ENCODE measurements at regions not wholly inside any gene's neighbourhood (a gene's known extent, or its start where the extent isn't known, plus 50 kb on each side); places are given as distances from the start of the nearest gene placed in this dataset.

DNA sequence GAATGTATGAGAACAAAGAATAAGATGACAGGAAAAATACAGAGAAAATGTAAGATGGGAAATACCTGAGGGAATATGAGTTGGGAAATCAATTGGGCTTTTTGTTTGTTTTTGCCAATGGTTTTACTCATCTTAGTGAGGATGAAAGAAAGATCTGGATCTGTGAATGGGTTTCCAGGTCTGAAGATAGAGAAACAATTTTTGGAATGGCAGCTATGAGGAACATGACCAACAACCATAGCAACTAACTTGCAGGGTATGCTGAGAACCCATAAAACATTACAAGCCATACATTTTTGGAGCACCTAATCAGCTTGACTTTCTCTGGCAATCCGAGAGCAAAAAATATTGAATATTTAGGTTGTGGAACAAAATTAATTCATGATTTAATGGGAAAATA lies 290.0 kb downstream of the KCTD12 start:
- intact Hi-C loops (cut with micrococcal nuclease): no loop called here

DNA sequence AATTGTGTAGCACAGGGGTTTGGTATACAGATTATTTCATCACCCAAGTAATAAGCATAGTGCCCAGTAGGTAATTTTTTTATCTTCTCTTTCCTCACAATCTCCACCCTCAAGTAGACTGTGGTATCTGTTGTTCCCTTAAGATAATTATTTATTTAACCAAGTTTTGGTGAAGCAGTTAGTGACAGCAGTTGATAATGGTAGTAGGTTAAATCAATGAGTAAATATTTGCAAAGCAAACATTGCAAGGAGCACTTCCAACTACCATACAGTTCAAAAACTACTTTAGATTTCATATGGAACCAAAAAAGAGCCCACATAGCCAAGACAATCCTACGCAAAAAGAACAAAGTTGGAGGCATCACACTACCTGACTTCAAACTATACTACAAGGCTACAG lies 291.8 kb downstream of the KCTD12 start:
- no peaks in the 10 kb centered on the region for H3K4me1 ChIP-seq (ENCODE audit: control insufficient read depth, extremely low read depth, insufficient read depth, low read length)
- no peaks in the 10 kb centered on the region for H3K9me3 ChIP-seq (replicated peaks; ENCODE audit: control insufficient read depth, insufficient read depth, low read length)
- no peaks in the 10 kb centered on the region for H3K9me1 ChIP-seq (replicated peaks; ENCODE audit: control insufficient read depth, extremely low read depth, insufficient read depth, low read length)
- no peak overlapping the region for H3K27ac ChIP-seq (ENCODE audit: insufficient read depth, low read depth, low read length)
- dilution Hi-C loops (cut with MboI; ENCODE audit: extremely low pct_ligation_motif_present, low sequenced_read_pairs) (no loop called here), intact Hi-C loops (cut with micrococcal nuclease) (no loop called here)
- ChIA-PET CTCF (no interaction called here), POLR2A (no interaction called here)
- TF ChIP-seq JUN (IDR thresholded peaks at IDR 0.05; ENCODE audit: borderline replicate concordance, insufficient read depth, insufficient read length, low read depth) (no peak), EZH2 (IDR thresholded peaks at IDR 0.05; ENCODE audit: borderline replicate concordance, low read depth, low read length, severe bottlenecking) (no peak), POLR2A (IDR thresholded peaks at IDR 0.05; ENCODE audit: low read depth, low read length) (no peak), GATA2 (IDR thresholded peaks at IDR 0.05; ENCODE audit: insufficient read depth, insufficient read length, low read depth, low read length) (no peak), FOS (IDR thresholded peaks at IDR 0.05; ENCODE audit: borderline replicate concordance, insufficient read depth, low read length) (no peak), MYC (IDR thresholded peaks at IDR 0.05; ENCODE audit: low read depth, low read length) (no peak), POLR2AphosphoS5 (IDR thresholded peaks at IDR 0.05; ENCODE audit: insufficient read depth, low read depth, low read length) (no peak)
- TF ChIP-seq, protein P1, sequence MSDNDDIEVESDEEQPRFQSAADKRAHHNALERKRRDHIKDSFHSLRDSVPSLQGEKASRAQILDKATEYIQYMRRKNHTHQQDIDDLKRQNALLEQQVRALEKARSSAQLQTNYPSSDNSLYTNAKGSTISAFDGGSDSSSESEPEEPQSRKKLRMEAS (IDR thresholded peaks at IDR 0.05; ENCODE audit: insufficient read depth, insufficient read length): no peak
- TF ChIP-seq, protein P2, sequence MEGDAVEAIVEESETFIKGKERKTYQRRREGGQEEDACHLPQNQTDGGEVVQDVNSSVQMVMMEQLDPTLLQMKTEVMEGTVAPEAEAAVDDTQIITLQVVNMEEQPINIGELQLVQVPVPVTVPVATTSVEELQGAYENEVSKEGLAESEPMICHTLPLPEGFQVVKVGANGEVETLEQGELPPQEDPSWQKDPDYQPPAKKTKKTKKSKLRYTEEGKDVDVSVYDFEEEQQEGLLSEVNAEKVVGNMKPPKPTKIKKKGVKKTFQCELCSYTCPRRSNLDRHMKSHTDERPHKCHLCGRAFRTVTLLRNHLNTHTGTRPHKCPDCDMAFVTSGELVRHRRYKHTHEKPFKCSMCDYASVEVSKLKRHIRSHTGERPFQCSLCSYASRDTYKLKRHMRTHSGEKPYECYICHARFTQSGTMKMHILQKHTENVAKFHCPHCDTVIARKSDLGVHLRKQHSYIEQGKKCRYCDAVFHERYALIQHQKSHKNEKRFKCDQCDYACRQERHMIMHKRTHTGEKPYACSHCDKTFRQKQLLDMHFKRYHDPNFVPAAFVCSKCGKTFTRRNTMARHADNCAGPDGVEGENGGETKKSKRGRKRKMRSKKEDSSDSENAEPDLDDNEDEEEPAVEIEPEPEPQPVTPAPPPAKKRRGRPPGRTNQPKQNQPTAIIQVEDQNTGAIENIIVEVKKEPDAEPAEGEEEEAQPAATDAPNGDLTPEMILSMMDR (IDR thresholded peaks at IDR 0.05; ENCODE audit: extremely low read depth in 1 of 2, insufficient read depth in 1 of 2, low read depth in 1 of 2, low read length in 2 of 2): no peak
- H3K9ac ChIP-seq (replicated peaks; ENCODE audit: extremely low read depth, insufficient read depth, low read length): no peak overlapping the region
- BruUV-seq (replicated peaks): no TSS peak
- H2AFZ ChIP-seq (ENCODE audit: low read depth, low read length): no peak overlapping the region
- no peaks in the 10 kb centered on the region for H3K36me3 ChIP-seq (ENCODE audit: control insufficient read depth in 2 of 2, extremely low read depth in 1 of 2, insufficient read depth in 2 of 2, low read length in 2 of 2)
- H3K4me2 ChIP-seq (ENCODE audit: insufficient read depth, low read length): no peak overlapping the region
- H3K79me2 ChIP-seq (ENCODE audit: control insufficient read depth, insufficient read depth, low read length): no peaks in the 10 kb centered on the region
- FAIRE-seq: no peak
- H3K27me3 ChIP-seq (ENCODE audit: control insufficient read depth in 2 of 2, insufficient read depth in 2 of 2, low read length in 2 of 2): no peaks in the 10 kb centered on the region
- no peaks in the 10 kb centered on the region for H4K20me1 ChIP-seq (replicated peaks; ENCODE audit: control insufficient read depth, extremely low read depth, insufficient read depth, low read length)
- H3K4me3 ChIP-seq (replicated peaks in 1 of 3; ENCODE audit: insufficient read depth in 1 of 3, low read depth in 1 of 3, low read length in 3 of 3): no peak overlapping the region
- DNase-seq (ENCODE audit: low read depth, low spot score): no peak

More for the DNA sequence above, 290.0 kb downstream of the KCTD12 start:
- no peaks in the 10 kb centered on the region for H3K36me3 ChIP-seq (ENCODE audit: control insufficient read depth in 2 of 2, extremely low read depth in 1 of 2, insufficient read depth in 2 of 2, low read length in 2 of 2)
- no peaks in the 10 kb centered on the region for H3K9me1 ChIP-seq (replicated peaks; ENCODE audit: control insufficient read depth, extremely low read depth, insufficient read depth, low read length)
- no peak overlapping the region for H3K27ac ChIP-seq (ENCODE audit: insufficient read depth, low read depth, low read length)
- no peaks in the 10 kb centered on the region for H4K20me1 ChIP-seq (replicated peaks; ENCODE audit: control insufficient read depth, extremely low read depth, insufficient read depth, low read length)
- no peaks in the 10 kb centered on the region for H3K79me2 ChIP-seq (ENCODE audit: control insufficient read depth, insufficient read depth, low read length)
- ChIA-PET CTCF (no interaction called here), POLR2A (no interaction called here)
- peaks cover 3% of the 10 kb centered on the region for H3K4me1 ChIP-seq (ENCODE audit: control insufficient read depth, extremely low read depth, insufficient read depth, low read length)
- H3K4me3 ChIP-seq (replicated peaks in 1 of 3; ENCODE audit: insufficient read depth in 1 of 3, low read depth in 1 of 3, low read length in 3 of 3): no peak overlapping the region
- no peak for DNase-seq (ENCODE audit: low read depth, low spot score)
- TF ChIP-seq FOS (IDR thresholded peaks at IDR 0.05; ENCODE audit: borderline replicate concordance, insufficient read depth, low read length) (no peak), JUN (IDR thresholded peaks at IDR 0.05; ENCODE audit: borderline replicate concordance, insufficient read depth, insufficient read length, low read depth) (no peak), MYC (IDR thresholded peaks at IDR 0.05; ENCODE audit: low read depth, low read length) (no peak), POLR2AphosphoS5 (IDR thresholded peaks at IDR 0.05; ENCODE audit: insufficient read depth, low read depth, low read length) (no peak), POLR2A (IDR thresholded peaks at IDR 0.05; ENCODE audit: low read depth, low read length) (no peak)
- TF ChIP-seq, protein P2 (IDR thresholded peaks at IDR 0.05; ENCODE audit: extremely low read depth in 1 of 2, insufficient read depth in 1 of 2, low read depth in 1 of 2, low read length in 2 of 2): no peak
- TF ChIP-seq, protein P1 (IDR thresholded peaks at IDR 0.05; ENCODE audit: insufficient read depth, insufficient read length): no peak
- no peak overlapping the region for H3K4me2 ChIP-seq (ENCODE audit: insufficient read depth, low read length)
- no peaks in the 10 kb centered on the region for H3K27me3 ChIP-seq (ENCODE audit: control insufficient read depth in 2 of 2, insufficient read depth in 2 of 2, low read length in 2 of 2)
- H2AFZ ChIP-seq (ENCODE audit: low read depth, low read length): no peak overlapping the region
- no peak overlapping the region for H3K9ac ChIP-seq (replicated peaks; ENCODE audit: extremely low read depth, insufficient read depth, low read length)
- FAIRE-seq: no peak
- dilution Hi-C loops (cut with MboI; ENCODE audit: extremely low pct_ligation_motif_present, low sequenced_read_pairs): no loop called here
- no TSS peak for BruUV-seq (replicated peaks)
- H3K9me3 ChIP-seq (replicated peaks; ENCODE audit: control insufficient read depth, insufficient read depth, low read length): no peaks in the 10 kb centered on the region

Measured in endothelial cell of umbilical vein (primary cell).